ENCODE measurements at regions not wholly inside any gene's neighbourhood (a gene's known extent, or its start where the extent isn't known, plus 50 kb on each side); places are given as distances from the start of the nearest gene placed in this dataset.
A peak's percentile ranks its signal among the peaks of the same experiment; 100 is the strongest.

GRCh38 chr1:226816576-226816975, 53.8 kb upstream of the PSEN2 start:
- intact Hi-C loops (cut with DNase I; ENCODE audit: low total_unique reads), result no loop called here
- peaks cover 7% of the 10 kb centered on the region for H3K4me1 ChIP-seq
- H3K27ac ChIP-seq, result no peak overlapping the region
- H3K9me3 ChIP-seq, result no peaks in the 10 kb centered on the region
- H3K36me3 ChIP-seq (ENCODE audit: low read depth, missing control alignments), result no peaks in the 10 kb centered on the region
- no peak for TF ChIP-seq CTCF (IDR thresholded peaks at IDR 0.05)
- TF ChIP-seq POLR2A (IDR thresholded peaks at IDR 0.05), result no peak
- no peak for DNase-seq
- no peaks in the 10 kb centered on the region for H3K27me3 ChIP-seq
- 89 to 92% methylated on average over 3 of the region's 3 CpGs for WGBS, 2 donors
- H3K4me3 ChIP-seq, result no peak overlapping the region

- no peaks in the 10 kb centered on the region for H3K36me3 ChIP-seq (ENCODE audit: low read depth, missing control alignments)
- intact Hi-C loops (cut with DNase I; ENCODE audit: low total_unique reads), result no loop called here
- no peak overlapping the region for H3K4me3 ChIP-seq
- 50 to 52% methylated on average over 9 to 10 of the region's 10 CpGs for WGBS, 2 donors
- peaks cover 5% of the 10 kb centered on the region for H3K4me1 ChIP-seq
- no peaks in the 10 kb centered on the region for H3K9me3 ChIP-seq
- peak; percentile 29 for DNase-seq
- peak overlapping the region in 1 of 2 donors; percentile 43 for H3K27ac ChIP-seq
- TF ChIP-seq CTCF (IDR thresholded peaks at IDR 0.05) (no peak), POLR2A (IDR thresholded peaks at IDR 0.05) (no peak)
- no peaks in the 10 kb centered on the region for H3K27me3 ChIP-seq
Observed at GRCh38 chr1:226814751-226815537, 55.5 kb upstream of the PSEN2 start.

- no peak for TF ChIP-seq CTCF (IDR thresholded peaks at IDR 0.05)
- no peak for DNase-seq
- Histone ChIP-seq H3K27me3 (no peaks in the 10 kb centered on the region), H3K27ac (no peak overlapping the region), H3K4me3 (no peak overlapping the region), H3K4me1 (peaks cover 5% of the 10 kb centered on the region), H3K9me3 (no peaks in the 10 kb centered on the region), H3K36me3 (ENCODE audit: low read depth, missing control alignments) (no peaks in the 10 kb centered on the region)
- intact Hi-C loops (cut with DNase I; ENCODE audit: low total_unique reads), result no loop called here
- 89 to 93% methylated on average over 7 of the region's 7 CpGs for WGBS, 2 donors
Observed at GRCh38 chr1:226813671-226814591, 56.5 kb upstream of the PSEN2 start.

- intact Hi-C loops (cut with DNase I; ENCODE audit: low total_unique reads), result no loop called here
- no peak overlapping the region for H3K27ac ChIP-seq
Observed at GRCh38 chr1:226810681-226811080, 59.7 kb upstream of the PSEN2 start.

More at GRCh38 chr1:226810681-226811080, 59.7 kb upstream of the PSEN2 start:
- peaks cover 5% of the 10 kb centered on the region for H3K4me1 ChIP-seq
- DNase-seq, result no peak
- 89 to 94% methylated on average over 4 of the region's 4 CpGs for WGBS, 2 donors
- H3K4me3 ChIP-seq, result no peak overlapping the region
- TF ChIP-seq CTCF (IDR thresholded peaks at IDR 0.05) (no peak), POLR2A (IDR thresholded peaks at IDR 0.05) (no peak)
- H3K36me3 ChIP-seq (ENCODE audit: low read depth, missing control alignments), result no peaks in the 10 kb centered on the region
- no peaks in the 10 kb centered on the region for H3K9me3 ChIP-seq
- H3K27me3 ChIP-seq, result no peaks in the 10 kb centered on the region
